ENCODE measurements at regions not wholly inside any gene's neighbourhood (a gene's known extent, or its start where the extent isn't known, plus 50 kb on each side); places are given as distances from the start of the nearest gene placed in this dataset.

GRCh38 chr16:87173294-87173893 lies 143.8 kb downstream of the C16orf95 start:
- intact Hi-C loops (cut with DNase I): no loop called here
- no peaks in the 10 kb centered on the region for H3K9me3 ChIP-seq
- no peak overlapping the region for H3K27ac ChIP-seq
- H3K4me1 ChIP-seq: no peaks in the 10 kb centered on the region
- peaks cover 0 to 21% of the 10 kb centered on the region in 2 donors for H3K27me3 ChIP-seq
- no peaks in the 10 kb centered on the region for H3K36me3 ChIP-seq
- DNase-seq (no peak), ATAC-seq (peak; percentile 29)
- H3K4me3 ChIP-seq: no peak overlapping the region
- no peak for TF ChIP-seq CTCF (IDR thresholded peaks at IDR 0.05)

GRCh38 chr16:87174061-87174460 lies 143.1 kb downstream of the C16orf95 start:
- TF ChIP-seq CTCF (IDR thresholded peaks at IDR 0.05): no peak
- peaks cover 0 to 2% of the 10 kb centered on the region in 2 donors for H3K4me1 ChIP-seq
- intact Hi-C loops (cut with DNase I): no loop called here
- H3K27ac ChIP-seq: no peak overlapping the region
- no peak overlapping the region for H3K4me3 ChIP-seq
- H3K9me3 ChIP-seq: no peaks in the 10 kb centered on the region
- DNase-seq (no peak), ATAC-seq (no peak)
- no peaks in the 10 kb centered on the region for H3K36me3 ChIP-seq
- H3K27me3 ChIP-seq: peaks cover 0 to 25% of the 10 kb centered on the region in 2 donors

DNA sequence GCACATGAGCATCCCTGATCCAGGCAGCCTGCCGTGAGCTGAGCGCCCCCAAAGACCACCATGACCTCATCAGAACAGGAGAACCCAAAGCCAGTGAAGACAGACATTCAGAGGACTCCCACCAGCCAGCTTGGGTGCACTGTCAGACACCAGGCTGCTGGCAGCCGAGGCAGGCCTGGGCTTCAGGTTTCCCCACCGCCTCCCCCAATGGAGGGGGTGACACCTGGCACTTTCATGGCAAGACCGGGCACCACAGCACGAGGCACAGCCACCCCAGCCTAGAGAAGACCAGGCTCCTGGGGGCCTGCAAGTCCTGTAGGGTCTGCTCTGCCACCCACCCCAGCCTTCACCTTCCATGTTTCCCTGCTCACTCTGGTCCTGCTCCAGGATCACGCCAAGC lies 140.5 kb downstream of the C16orf95 start:
- Histone ChIP-seq H3K36me3 (no peaks in the 10 kb centered on the region), H3K27me3 (peaks cover 0 to 27% of the 10 kb centered on the region in 2 donors), H3K4me1 (peaks cover 0 to 8% of the 10 kb centered on the region in 2 donors), H3K27ac (no peak overlapping the region), H3K4me3 (no peak overlapping the region), H3K9me3 (no peaks in the 10 kb centered on the region)
- ATAC-seq (no peak), DNase-seq (no peak)
- intact Hi-C loops (cut with DNase I): no loop called here
- TF ChIP-seq CTCF (IDR thresholded peaks at IDR 0.05): no peak

- intact Hi-C loops (cut with DNase I): no loop called here
- H3K36me3 ChIP-seq: no peaks in the 10 kb centered on the region
- H3K27ac ChIP-seq: no peak overlapping the region
- peaks cover 0 to 8% of the 10 kb centered on the region in 2 donors for H3K4me1 ChIP-seq
- no peaks in the 10 kb centered on the region for H3K9me3 ChIP-seq
- peaks cover 0 to 27% of the 10 kb centered on the region in 2 donors for H3K27me3 ChIP-seq
- ATAC-seq: no peak
- TF ChIP-seq CTCF (IDR thresholded peaks at IDR 0.05): no peak
- no peak for DNase-seq
- no peak overlapping the region for H3K4me3 ChIP-seq
Observed at GRCh38 chr16:87177673-87178072, 139.5 kb downstream of the C16orf95 start.

DNA sequence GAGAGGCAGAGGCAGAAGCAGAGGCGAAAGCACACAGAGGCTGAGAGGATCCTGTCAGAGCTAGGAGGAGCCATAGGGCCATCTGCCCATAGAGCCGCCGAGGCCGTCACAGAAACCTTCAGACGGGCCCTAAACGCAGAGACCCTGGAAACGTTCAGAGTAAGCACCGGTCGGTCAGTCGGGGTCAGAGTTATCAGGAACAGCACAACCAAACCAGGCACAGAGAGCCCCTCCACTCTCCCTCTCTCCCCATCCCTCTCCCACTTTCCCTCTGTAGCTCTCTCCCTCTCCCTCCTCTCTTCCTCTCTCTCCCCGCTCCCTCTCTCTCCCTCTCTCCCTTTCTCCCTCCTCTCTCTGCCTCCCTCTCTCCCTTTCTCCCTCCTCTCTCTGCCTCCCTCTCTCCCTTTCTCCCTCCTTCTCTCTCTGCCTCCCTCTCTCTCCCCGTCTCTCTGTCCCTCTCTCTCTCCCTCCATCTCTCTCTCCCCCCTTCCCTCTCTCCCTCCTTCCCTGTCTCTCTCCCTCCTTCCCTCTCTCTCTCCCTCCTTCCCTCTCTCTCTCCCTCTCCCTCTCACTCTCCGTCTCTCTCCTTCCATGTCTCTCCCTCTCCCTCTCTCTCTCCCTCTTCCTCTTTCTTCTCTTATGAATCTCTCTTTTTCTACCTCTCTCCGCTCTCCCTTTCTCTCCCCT lies 138.9 kb downstream of the C16orf95 start:
- intact Hi-C loops (cut with DNase I): no loop called here
- no peak overlapping the region for H3K4me3 ChIP-seq
- no peak for DNase-seq
- H3K27me3 ChIP-seq: peaks cover 0 to 27% of the 10 kb centered on the region in 2 donors
- no peaks in the 10 kb centered on the region for H3K36me3 ChIP-seq
- H3K27ac ChIP-seq: no peak overlapping the region
- no peak for TF ChIP-seq CTCF (IDR thresholded peaks at IDR 0.05)
- ATAC-seq: no peak
- no peaks in the 10 kb centered on the region for H3K9me3 ChIP-seq
- peaks cover 0 to 8% of the 10 kb centered on the region in 2 donors for H3K4me1 ChIP-seq
